ENCODE measurements at regions not wholly inside any gene's neighbourhood (a gene's known extent, or its start where the extent isn't known, plus 50 kb on each side); places are given as distances from the start of the nearest gene placed in this dataset.
"Not testable (repeated sequence)": the region's sequence is repeated elsewhere in the genome, so short reads cannot be mapped to it uniquely, and the experiment has no call there.

GRCh38 chr7:6959942-6960341, 133.9 kb upstream of the CCZ1B start:
- not testable (repeated sequence) for DNase-seq (ENCODE audit: low spot score); H3K27ac ChIP-seq; H3K4me3 ChIP-seq

- DNase-seq (ENCODE audit: low spot score); H3K4me3 ChIP-seq; H3K27ac ChIP-seq: not testable (repeated sequence)
Measured at GRCh38 chr7:6962871-6963270, 136.8 kb upstream of the CCZ1B start.

DNA sequence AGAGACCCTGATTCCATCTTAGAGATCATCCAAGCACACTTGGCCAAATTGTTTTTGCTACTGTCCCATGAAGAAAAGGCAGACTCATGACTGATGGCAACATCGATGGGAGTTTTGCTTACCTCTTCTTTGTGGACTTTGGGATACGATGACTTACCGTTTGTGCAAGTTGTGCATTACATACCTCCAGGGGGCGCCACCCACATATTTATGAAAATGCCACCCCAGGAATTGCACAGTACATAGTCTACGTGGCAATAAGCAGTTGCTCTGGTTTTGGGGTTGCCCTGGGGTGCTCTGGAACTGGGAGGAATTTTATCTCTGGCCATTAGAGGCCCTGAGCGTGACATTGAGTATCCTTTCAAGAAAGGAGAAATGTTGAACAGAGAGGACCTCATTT, 139.0 kb upstream of the CCZ1B start:
- H3K27ac ChIP-seq; H3K4me3 ChIP-seq; DNase-seq (ENCODE audit: low spot score): not testable (repeated sequence)

DNA sequence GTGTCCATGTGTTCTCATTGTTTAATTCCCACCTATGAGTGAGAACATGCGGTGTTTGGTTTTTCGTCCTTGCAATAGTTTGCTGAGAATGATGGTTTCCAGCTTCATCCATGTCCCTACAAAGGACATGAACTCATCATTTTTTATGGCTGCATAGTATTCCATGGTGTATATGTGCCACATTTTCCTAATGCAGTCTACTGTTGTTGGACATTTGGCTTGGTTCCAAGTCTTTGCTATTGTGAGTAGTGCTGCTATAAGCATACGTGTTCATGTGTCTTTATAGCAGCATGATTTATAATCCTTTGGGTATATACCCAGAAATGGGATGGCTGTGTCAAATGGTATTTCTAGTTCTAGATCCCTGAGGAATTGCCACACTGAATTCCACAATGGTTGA, 144.1 kb upstream of the CCZ1B start:
- H3K4me3 ChIP-seq; H3K27ac ChIP-seq; DNase-seq (ENCODE audit: low spot score): not testable (repeated sequence)

GRCh38 chr7:6974876-6975275, 148.8 kb upstream of the CCZ1B start:
- H3K27ac ChIP-seq; H3K4me3 ChIP-seq; DNase-seq (ENCODE audit: low spot score): not testable (repeated sequence)

DNA sequence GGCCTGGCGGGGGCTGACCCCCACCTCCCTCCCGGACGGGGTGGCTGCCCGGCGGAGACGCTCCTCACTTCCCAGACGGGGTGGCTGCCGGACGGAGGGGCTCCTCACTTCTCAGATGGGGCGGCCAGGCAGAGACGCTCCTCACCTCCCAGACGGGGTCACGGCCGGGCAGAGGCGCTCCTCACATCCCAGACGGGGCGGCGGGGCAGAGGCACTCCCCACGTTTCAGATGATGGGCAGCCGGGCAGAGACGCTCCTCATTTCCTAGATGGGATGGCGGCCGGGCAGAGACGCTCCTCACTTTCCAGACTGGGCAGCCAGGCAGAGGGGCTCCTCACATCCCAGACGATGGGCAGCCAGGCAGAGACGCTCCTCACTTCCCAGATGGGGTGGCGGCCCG, 149.3 kb upstream of the CCZ1B start:
- DNase-seq (ENCODE audit: low spot score); H3K27ac ChIP-seq; H3K4me3 ChIP-seq: not testable (repeated sequence)

DNA sequence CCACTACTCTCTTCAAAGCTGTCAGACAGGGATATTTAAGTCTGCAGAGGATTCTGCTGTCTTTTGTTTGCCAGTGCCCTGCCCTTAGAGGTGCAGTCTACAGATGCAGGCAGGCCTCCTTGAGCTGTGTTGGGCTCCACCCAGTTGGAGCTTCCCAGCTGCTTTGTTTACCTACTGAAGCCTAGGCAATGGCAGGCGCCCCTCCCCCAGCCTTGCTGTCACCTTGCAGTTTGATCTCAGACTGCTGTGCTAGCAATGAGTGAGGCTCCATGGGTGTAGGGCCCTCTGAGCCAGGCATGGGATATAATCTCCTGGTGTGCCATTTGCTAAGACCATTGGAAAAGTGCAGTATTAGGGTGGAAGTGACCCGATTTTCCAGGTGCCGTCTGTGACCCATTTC, 151.3 kb upstream of the CCZ1B start:
- H3K4me3 ChIP-seq; H3K27ac ChIP-seq; DNase-seq (ENCODE audit: low spot score): not testable (repeated sequence)

GRCh38 chr7:6978326-6978725, 152.3 kb upstream of the CCZ1B start:
- not testable (repeated sequence) for H3K27ac ChIP-seq; H3K4me3 ChIP-seq; DNase-seq (ENCODE audit: low spot score)

DNA sequence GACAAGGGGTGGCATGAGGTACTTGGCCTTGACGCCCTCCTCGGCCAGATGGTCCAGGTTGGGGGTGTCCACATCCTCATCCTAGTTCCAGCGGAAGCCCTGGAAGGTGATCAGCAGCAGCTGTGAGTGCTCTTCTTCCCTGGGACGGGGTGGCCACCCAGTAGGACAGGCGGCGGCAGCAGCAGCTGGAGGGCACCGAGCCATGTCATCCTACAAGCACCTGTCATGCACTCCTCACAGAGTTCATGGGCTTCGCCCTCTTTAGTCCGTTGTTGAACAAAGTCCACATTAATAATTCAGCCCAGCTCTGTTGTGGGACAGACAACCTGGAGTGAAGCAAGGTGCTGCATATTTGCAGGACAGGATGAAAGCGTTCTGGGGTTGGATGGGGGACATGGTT, 153.4 kb upstream of the CCZ1B start:
- not testable (repeated sequence) for H3K4me3 ChIP-seq; H3K27ac ChIP-seq; DNase-seq (ENCODE audit: low spot score)

DNA sequence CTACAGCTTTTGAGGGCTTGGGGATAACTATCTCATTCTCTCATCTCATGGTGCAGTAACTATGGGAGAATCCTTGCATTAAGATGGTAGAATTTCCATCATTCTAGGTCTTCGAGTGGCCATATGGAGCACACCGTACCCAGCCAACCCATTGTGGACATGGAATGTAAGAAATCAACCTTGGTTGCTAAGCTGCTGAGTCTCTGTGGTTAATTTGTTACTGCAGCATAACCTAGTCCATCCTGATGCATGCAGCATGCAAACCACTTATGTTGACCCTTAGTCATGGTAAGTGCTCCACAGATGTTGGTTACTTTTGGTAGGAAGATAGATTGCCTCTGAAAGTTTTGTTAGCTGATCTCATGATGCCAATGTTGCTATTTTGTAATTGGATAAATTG, 156.3 kb upstream of the CCZ1B start:
- H3K27ac ChIP-seq; DNase-seq (ENCODE audit: low spot score); H3K4me3 ChIP-seq: not testable (repeated sequence)

DNA sequence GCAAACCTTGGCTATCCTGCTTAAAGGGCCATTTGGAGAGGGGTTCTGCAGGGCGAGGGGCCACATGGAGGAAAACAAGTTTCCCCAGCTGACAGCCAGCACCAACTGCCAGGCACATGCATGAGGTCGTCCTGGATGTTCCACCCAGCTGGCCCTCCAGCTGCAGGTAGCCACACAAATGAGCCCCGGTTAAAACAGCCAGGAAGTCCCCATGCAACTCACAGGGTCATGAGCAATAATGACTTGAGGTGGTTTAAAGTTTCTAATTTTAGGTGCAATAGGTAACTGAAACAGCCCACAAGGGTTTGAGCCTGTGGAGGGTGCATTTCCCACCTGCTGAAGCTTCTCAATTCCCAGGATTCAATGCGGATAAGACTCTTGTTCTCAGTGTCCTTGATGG, 160.8 kb upstream of the CCZ1B start:
- H3K27ac ChIP-seq; H3K4me3 ChIP-seq; DNase-seq (ENCODE audit: low spot score): not testable (repeated sequence)

- not testable (repeated sequence) for H3K27ac ChIP-seq; H3K4me3 ChIP-seq; DNase-seq (ENCODE audit: low spot score)
Measured at GRCh38 chr7:6988608-6989007, 162.5 kb upstream of the CCZ1B start.

DNA sequence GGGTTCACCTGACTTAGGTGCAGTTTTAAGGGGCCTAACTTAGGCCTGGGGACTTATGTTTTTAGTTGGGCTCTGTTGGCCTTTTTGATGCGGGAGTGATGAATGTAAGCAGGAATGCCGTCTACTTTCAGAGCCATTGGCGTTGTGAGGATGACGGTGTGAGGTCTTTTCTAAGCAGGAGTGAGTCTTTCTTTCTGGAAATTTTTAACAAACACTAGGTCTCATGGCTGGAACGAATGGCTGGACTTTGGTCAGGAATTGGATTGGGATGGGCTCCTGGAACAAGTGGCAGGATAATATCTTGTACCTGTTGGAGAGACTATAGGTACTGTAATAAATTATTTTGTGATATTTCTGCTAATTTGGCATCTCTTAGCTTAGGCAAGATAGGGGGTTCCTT, 163.9 kb upstream of the CCZ1B start:
- not testable (repeated sequence) for H3K4me3 ChIP-seq; DNase-seq (ENCODE audit: low spot score); H3K27ac ChIP-seq

- not testable (repeated sequence) for H3K27ac ChIP-seq; H3K4me3 ChIP-seq; DNase-seq (ENCODE audit: low spot score)
Measured at GRCh38 chr7:6990426-6991152, 164.5 kb upstream of the CCZ1B start.

- peak overlapping the region; percentile 49 for H3K4me3 ChIP-seq
- DNase-seq (ENCODE audit: low spot score); H3K27ac ChIP-seq: not testable (repeated sequence)
Measured at GRCh38 chr7:6991169-6991611, 165.1 kb upstream of the CCZ1B start.

GRCh38 chr7:6991686-6992085, 165.6 kb upstream of the CCZ1B start:
- peak overlapping the region; percentile 49 for H3K4me3 ChIP-seq
- H3K27ac ChIP-seq; DNase-seq (ENCODE audit: low spot score): not testable (repeated sequence)

- H3K27ac ChIP-seq; DNase-seq (ENCODE audit: low spot score): not testable (repeated sequence)
- peak overlapping the region; percentile 49 for H3K4me3 ChIP-seq
Measured at GRCh38 chr7:6992133-6992532, 166.1 kb upstream of the CCZ1B start.

GRCh38 chr7:6995026-6995425, 169.0 kb upstream of the CCZ1B start:
- DNase-seq (ENCODE audit: low spot score); H3K4me3 ChIP-seq; H3K27ac ChIP-seq: not testable (repeated sequence)

DNA sequence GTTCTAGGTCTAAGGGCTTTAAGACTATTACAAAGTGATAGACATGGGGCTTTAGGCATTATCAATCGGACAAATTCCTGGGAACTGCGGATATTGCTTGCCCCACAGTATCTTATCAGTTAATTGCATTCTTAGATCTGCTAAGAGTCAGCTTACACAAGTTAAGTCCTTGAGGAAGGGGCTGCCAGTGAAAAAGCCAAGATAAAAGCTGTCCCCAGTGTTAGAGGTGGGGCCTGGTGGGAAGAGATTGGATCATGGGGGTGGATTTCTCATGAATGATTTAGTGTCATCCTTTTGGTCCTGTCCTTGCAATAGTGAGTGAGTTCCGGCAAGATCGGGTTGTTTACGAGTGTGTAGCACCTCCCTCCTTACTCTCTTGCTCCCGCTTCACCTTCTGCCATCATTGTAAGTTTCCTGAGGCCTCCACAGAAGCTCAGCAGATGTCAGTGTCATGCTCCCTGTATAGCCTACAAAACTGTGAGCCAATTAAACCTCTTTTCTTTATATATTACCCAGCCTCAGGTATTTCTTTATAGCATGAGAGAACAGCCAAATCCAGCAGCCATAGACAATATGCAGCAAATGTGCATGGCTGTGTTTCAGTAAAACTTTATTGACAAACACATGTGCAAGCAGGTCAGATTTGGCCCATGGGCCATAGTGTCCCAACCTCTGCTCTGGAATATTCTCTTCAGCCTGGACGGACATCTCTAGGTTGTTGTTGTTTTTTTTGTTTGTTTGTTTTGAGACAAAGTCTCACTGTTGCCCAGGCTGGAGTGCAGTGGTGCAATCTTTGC, 169.6 kb upstream of the CCZ1B start:
- not testable (repeated sequence) for H3K27ac ChIP-seq; H3K4me3 ChIP-seq; DNase-seq (ENCODE audit: low spot score)

GRCh38 chr7:6999067-6999666, 173.1 kb upstream of the CCZ1B start:
- DNase-seq (ENCODE audit: low spot score); H3K27ac ChIP-seq; H3K4me3 ChIP-seq: not testable (repeated sequence)

Data from coronary artery (tissue), 2 donors.